Inflammatory macrophage treated with lipopolysaccharide for 1 hour (primary cell): ENCODE measurements at regions not wholly inside any gene's neighbourhood (a gene's known extent, or its start where the extent isn't known, plus 50 kb on each side); places are given as distances from the start of the nearest gene placed in this dataset.

Experiments used
- DNase-seq, 2 donors: peaks; one replicate each; pipeline ENCODE4 v3.0.0-alpha.2; 2020 to 2022

GRCh38 chr20:63127700-63128364 lies 88.1 kb downstream of the YTHDF1 start:
- no peak for DNase-seq

- no peak for DNase-seq
These were observed 88.8 kb downstream of the YTHDF1 start for GRCh38 chr20:63126876-63127699.

- no peak for DNase-seq
These were observed 89.9 kb downstream of the YTHDF1 start for GRCh38 chr20:63125838-63126601.

DNA sequence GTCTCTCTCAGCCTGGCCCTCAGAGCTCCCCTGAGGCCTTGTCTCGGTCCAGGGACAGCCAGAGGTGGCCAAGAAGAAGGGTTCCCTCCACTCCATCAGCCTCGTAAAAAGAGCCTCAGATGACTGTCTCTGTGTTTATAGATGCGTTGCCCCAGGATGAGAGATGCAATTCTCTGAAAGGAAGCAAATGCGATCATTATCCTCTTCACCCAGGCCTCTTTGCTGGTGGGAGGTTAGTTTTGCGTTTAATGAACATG lies 90.4 kb downstream of the YTHDF1 start:
- DNase-seq: no peak

GRCh38 chr20:63124782-63125580 lies 91.0 kb downstream of the YTHDF1 start:
- DNase-seq: no peak

- DNase-seq: no peak
These were observed 91.7 kb downstream of the YTHDF1 start for GRCh38 chr20:63124092-63124781.

GRCh38 chr20:63123331-63123741 lies 92.6 kb downstream of the YTHDF1 start:
- no peak for DNase-seq

GRCh38 chr20:63122626-63123025 lies 93.3 kb downstream of the YTHDF1 start:
- DNase-seq: no peak

DNA sequence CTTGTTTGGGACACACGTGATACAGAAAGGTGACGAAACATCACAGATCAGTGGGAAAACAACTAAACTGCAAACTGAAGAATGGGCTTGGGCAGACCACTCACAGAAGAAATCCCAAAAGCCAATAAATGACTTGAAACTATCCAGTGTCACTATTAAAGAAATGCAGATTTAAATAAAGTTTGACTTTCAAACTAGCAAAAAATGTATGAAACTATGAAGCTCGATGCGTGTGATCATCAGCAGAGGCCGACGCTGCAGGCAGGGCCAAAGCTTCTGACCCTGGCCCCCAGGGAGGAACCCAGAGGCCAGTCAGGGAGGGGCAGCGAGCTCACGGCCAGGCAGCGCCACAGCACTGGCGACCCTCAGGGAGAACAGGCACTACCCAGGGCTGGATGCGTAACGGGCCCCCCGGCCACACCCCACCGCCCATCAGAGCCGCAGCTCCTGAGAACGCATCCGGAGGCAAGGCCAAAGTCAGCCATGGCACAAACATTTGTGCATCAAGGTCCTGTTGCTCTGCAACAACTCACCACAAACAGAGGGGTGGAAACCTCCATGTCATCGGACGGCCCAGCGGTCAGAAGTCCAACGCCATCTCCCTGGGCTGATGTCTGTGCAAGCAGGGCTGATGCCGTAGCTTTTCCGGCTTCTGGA lies 94.1 kb downstream of the YTHDF1 start:
- no peak for DNase-seq

GRCh38 chr20:63121246-63121645 lies 94.7 kb downstream of the YTHDF1 start:
- DNase-seq: no peak

GRCh38 chr20:63120808-63121090 lies 95.2 kb downstream of the YTHDF1 start:
- DNase-seq: no peak

DNA sequence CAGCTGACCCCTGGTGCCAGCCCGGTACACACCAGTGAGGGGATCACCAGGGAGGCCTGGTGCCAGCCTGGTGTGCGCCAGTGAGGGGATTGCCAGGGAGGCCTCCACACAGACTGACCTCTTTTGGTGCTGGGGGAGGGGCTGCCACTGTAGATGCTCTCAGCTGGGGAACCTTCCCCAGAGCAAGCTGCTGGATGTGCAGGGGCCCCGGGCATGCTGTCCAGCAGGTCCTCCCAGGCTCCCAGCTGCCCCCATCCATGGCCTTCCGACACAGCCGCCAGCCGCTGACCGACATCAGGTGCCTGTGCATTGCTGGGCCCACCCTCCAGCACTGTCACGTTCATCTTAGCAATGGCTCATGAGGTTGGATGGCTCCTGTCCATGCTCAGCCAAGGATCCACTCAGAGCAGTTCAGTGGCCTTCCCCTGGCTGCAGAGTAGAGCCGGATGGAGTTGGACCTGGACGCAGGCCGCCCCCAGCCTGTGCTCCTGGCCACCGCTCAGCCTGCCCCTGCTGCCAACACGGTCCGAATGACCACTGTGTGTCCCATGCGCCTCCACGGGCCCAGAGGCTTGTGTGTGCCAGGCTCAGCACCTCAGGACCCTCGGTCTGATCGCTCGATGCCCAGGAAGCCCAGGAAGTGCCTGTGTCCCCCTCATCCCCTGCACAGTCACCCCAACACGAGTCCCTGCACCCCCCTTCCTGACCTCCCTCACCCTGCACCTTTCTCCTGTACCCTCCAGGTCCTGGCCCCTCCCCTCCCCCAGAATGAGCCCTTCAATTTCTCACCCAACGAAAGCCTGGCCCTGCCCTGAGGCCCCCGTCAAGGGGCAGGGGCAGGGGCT lies 95.7 kb downstream of the YTHDF1 start:
- DNase-seq: no peak

- DNase-seq: no peak
These were observed 96.6 kb downstream of the YTHDF1 start for GRCh38 chr20:63119121-63119962.

GRCh38 chr20:63118303-63119120 lies 97.4 kb downstream of the YTHDF1 start:
- no peak for DNase-seq

DNA sequence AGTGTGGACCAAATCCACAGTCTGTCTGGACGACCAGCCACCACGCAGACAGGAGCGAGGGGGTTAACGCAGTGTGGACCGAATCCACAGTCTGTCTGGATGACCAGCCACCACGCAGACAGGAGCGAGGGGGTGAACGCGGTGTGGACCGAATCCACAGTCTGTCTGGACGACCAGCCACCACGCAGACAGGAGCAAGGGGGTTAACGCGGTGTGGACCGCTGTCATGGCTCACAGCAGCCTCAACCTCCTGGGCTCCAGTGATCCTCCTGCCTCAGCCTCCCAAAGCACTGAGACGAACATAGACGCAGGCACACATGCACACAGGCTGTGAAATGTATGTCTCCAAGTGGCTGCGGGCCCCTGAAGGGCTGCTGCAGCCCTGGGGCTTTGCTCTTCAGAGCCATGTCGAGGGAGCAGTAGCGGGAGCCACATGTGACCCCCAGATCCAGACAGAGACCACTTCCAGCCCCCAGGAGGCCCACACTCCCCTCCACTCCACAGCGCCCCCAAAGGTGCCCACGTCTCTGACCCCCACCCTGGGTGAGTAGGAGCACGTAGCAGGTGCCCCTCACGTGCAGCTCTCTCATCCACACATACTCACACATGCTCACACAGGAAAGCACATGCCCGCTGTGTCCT lies 98.1 kb downstream of the YTHDF1 start:
- no peak for DNase-seq

GRCh38 chr20:63117151-63117550 lies 98.8 kb downstream of the YTHDF1 start:
- no peak for DNase-seq

- DNase-seq: peak in 1 of 2 donors; percentile 7
These were observed 99.4 kb downstream of the YTHDF1 start for GRCh38 chr20:63116412-63117106.
